GM21390 (cell line): ENCODE measurements at regions not wholly inside any gene's neighbourhood (a gene's known extent, or its start where the extent isn't known, plus 50 kb on each side); places are given as distances from the start of the nearest gene placed in this dataset.

Source experiments
- ATAC-seq: cut with Tn5 transposase; IDR thresholded peaks from one replicate; pipeline ENCODE4 v1.9.1; 2021; ENCODE audit not compliant: unreplicated experiment

DNA sequence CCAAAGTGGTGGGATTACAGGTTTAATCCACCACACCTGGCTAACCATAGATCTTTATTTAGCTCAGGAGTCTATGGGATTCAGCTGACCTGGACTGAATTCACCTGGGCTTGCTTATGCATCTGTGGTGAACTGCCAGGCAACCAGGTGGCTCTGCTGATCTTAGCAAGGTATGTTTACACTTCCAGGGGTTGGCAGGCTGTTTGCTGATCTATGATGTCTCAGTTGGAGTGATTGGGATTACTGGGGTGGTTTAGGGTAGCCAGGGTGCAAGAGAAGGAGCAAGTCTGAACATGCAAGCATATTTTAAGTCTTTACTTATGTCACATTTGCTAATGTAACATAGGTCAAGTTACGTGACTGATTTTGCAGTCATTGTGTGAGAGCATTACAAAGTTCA is 63.6 kb upstream of the JAK2 start:
- no peak for ATAC-seq

DNA sequence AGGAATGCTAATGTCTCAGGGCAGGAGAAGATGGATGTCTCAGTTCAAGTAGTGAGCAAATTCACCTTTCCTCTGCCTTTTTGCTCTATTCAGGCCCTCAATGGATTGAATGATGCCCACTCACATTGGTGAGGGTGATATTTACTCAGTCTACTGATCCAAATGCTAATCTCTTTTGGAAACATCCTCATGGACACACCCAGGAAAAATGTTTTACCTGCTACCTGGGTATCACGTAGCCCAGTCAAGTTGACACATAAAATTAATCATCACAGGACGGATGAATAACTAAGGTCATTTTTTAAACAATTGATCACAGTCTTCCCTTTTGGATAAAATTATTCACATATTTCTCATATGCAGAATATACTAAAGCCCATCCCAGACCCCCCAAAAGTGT is 63.0 kb upstream of the JAK2 start:
- no peak for ATAC-seq

GRCh38 chr9:4922730-4923129 is 62.3 kb upstream of the JAK2 start:
- no peak for ATAC-seq

GRCh38 chr9:4923141-4923540 is 61.9 kb upstream of the JAK2 start:
- no peak for ATAC-seq

DNA sequence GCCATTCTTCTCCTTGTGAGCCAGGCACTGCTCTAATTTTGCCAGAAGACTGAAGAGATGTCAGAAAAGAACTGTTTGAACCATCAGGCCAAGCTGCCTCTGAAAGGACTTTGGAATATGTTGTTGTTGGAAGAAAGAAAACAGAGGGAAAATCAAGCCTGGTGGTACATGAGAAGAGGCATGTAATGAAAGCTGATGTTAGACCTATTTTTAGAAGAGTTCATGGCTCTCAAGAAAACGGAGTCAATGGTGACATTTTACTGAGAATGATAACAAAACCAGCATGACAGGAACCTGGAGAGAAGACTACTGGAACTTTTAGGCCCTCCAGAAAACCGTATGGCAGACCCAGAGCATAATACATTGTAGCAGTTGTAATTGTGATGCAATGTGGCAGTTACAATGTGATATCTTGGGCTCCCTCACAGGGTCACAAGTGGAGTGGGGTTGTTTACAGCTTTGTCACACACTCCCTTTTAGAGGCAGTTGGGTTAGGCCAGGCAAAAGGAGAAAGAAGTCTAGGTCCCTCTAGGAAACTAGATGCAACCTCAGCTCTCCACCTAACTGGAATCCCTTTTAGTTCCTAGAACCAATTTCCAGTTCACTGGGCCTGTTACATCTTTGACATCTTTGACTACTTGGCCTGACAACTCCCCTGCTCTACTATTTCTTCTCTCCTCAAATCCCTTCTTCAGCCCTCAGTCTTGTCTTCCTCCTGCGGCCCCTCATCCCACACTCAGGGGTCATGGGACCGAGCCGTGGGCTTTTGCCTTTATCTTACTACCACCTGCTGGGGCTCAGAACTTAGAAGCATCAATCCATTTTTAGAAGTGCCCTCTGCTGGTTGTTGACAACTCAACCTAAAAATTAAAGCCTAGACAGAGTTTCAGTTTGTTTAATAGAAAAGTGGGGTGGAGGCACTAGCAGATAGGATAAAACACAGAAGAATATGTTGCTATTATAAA is 61.2 kb upstream of the JAK2 start:
- ATAC-seq = peak; percentile 70

DNA sequence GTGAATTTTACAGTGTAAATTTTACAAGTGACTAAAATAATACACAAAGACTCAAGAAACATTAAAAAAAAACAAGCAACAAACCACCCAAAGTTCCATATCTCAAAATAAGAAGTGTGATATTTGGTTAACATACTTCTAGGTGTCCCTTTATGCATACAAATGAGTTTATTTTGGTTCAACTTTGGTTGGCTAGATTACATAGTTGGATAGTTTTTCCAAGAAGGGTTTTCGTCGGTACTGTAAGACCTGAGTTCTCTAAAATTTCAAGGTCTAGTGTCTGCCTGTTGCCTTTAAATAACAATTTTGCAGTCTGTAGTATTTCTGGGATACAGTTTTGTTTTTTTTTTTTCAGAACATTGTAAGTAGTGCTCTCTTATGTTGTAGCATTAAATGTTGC is 58.8 kb upstream of the JAK2 start:
- ATAC-seq = no peak

GRCh38 chr9:4927043-4927471 is 58.0 kb upstream of the JAK2 start:
- no peak for ATAC-seq

- no peak for ATAC-seq
Observed at GRCh38 chr9:4927701-4928100, 57.4 kb upstream of the JAK2 start.

DNA sequence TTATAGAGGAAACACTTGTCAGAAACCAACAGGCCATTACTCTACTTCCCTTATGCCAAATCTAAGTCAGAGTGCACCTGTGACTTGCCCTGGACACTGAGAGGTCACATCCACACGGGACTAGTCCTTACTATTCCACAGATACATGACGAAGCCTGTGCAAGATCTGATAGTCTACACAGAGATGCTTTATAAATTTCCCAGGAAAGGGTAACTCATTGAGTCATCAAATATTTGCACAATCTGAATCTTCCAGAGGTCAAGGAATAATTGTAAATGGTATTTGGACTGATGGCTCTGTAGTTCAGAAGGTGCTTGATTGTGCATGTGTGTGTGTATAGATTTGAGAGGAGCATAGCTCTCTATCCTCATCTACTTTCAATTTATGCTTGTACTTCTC is 55.2 kb upstream of the JAK2 start:
- ATAC-seq = no peak

DNA sequence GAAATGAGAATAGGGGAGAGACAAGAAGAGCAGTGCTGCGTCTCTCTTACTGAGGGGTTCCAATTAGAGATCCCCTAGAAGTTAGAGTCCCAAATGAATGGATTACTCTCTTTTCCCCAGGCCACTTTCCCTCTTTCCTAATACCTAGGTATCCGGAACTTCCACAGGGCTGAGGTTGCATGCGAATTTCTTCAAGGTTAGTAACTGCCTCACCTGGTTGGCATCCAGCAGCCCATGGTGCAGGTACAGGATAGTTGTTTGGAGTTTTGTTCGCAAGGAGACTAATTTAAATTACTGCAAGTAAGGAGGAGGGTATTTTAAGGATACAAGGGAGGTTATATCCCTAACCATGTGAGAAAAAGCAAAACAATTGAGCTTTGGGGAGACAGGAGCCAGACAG is 52.4 kb upstream of the JAK2 start:
- ATAC-seq = no peak

- no peak for ATAC-seq
Observed at GRCh38 chr9:4933177-4933576, 51.9 kb upstream of the JAK2 start.

GRCh38 chr9:4933861-4934260 is 51.2 kb upstream of the JAK2 start:
- ATAC-seq = no peak

- ATAC-seq = no peak
Observed at GRCh38 chr9:4935001-4935672, 49.9 kb upstream of the JAK2 start.
